ENCODE measurements at regions not wholly inside any gene's neighbourhood (a gene's known extent, or its start where the extent isn't known, plus 50 kb on each side); places are given as distances from the start of the nearest gene placed in this dataset.
"Not testable (repeated sequence)": the region's sequence is repeated elsewhere in the genome, so short reads cannot be mapped to it uniquely, and the experiment has no call there.

- no peak for TF ChIP-seq CTCF (IDR thresholded peaks at IDR 0.05)
- TF ChIP-seq EP300 (IDR thresholded peaks at IDR 0.05) = no peak
- no peak for TF ChIP-seq POLR2AphosphoS5 (IDR thresholded peaks at IDR 0.05)
- no peak for TF ChIP-seq POLR2A (IDR thresholded peaks at IDR 0.05)
- no peaks in the 10 kb centered on the region for H3K9me3 ChIP-seq
- no peaks in the 10 kb centered on the region for H3K27me3 ChIP-seq
- DNase-seq = no peak
- peaks cover 0 to 15% (median 2%) of the 10 kb centered on the region in 4 donors for H3K4me1 ChIP-seq
- H3K27ac ChIP-seq = no peak overlapping the region
- intact Hi-C loops (cut with DNase I; ENCODE audit: low total_unique reads) = no loop called here
- WGBS, 5 donors = 62 to 78% (median 69%) methylated on average over 14 of the region's 14 CpGs
- no peaks in the 10 kb centered on the region for H3K36me3 ChIP-seq
- no peak overlapping the region for H3K4me3 ChIP-seq
Observed at GRCh38 chr2:204143216-204144014, 206.9 kb downstream of the ICOS start.

- no peaks in the 10 kb centered on the region for H3K36me3 ChIP-seq
- WGBS, 5 donors = 83 to 98% (median 95%) methylated on average over 3 of the region's 3 CpGs
- no peak for DNase-seq
- H3K27ac ChIP-seq = no peak overlapping the region
- H3K4me3 ChIP-seq = no peak overlapping the region
- no peaks in the 10 kb centered on the region for H3K9me3 ChIP-seq
- no peaks in the 10 kb centered on the region for H3K27me3 ChIP-seq
- intact Hi-C loops (cut with DNase I; ENCODE audit: low total_unique reads) = no loop called here
- TF ChIP-seq CTCF (IDR thresholded peaks at IDR 0.05) = no peak
- TF ChIP-seq POLR2AphosphoS5 (IDR thresholded peaks at IDR 0.05) = no peak
- TF ChIP-seq POLR2A (IDR thresholded peaks at IDR 0.05) = no peak
- TF ChIP-seq EP300 (IDR thresholded peaks at IDR 0.05) = no peak
- peaks cover 0 to 15% (median 2%) of the 10 kb centered on the region in 4 donors for H3K4me1 ChIP-seq
Observed at GRCh38 chr2:204144492-204144891, 207.9 kb downstream of the ICOS start.

- intact Hi-C loops (cut with DNase I; ENCODE audit: low total_unique reads) = no loop called here
- Histone ChIP-seq H3K4me1 (peaks cover 0 to 15% (median 2%) of the 10 kb centered on the region in 4 donors), H3K4me3 (peak overlapping the region; percentile 30 to 44 (median 40)), H3K9me3 (no peaks in the 10 kb centered on the region), H3K36me3 (no peaks in the 10 kb centered on the region), H3K27ac (peak overlapping the region in 4 of 5 donors; percentile 17 to 51 (median 29)), H3K27me3 (no peaks in the 10 kb centered on the region)
- TF ChIP-seq POLR2A (IDR thresholded peaks at IDR 0.05) = no peak
- no peak for TF ChIP-seq POLR2AphosphoS5 (IDR thresholded peaks at IDR 0.05)
- peak in 5 of 7 experiments; percentile 58 to 92 (median 83) for TF ChIP-seq CTCF (IDR thresholded peaks at IDR 0.05)
- no peak for TF ChIP-seq EP300 (IDR thresholded peaks at IDR 0.05)
- WGBS, 5 donors = 4 to 11% (median 5%) methylated on average over 13 of the region's 13 CpGs
- DNase-seq = peak; percentile 81 to 92
Observed at GRCh38 chr2:204145263-204145751, 208.7 kb downstream of the ICOS start.

- no peaks in the 10 kb centered on the region for H3K36me3 ChIP-seq
- TF ChIP-seq POLR2A (IDR thresholded peaks at IDR 0.05) = no peak
- TF ChIP-seq CTCF (IDR thresholded peaks at IDR 0.05) = no peak
- no peak for TF ChIP-seq EP300 (IDR thresholded peaks at IDR 0.05)
- H3K27ac ChIP-seq = peak overlapping the region in 4 of 5 donors; percentile 17 to 51 (median 29)
- intact Hi-C loops (cut with DNase I; ENCODE audit: low total_unique reads) = no loop called here
- no peaks in the 10 kb centered on the region for H3K27me3 ChIP-seq
- peak in 1 of 2 donors; percentile 25 for DNase-seq
- WGBS, 5 donors = 11 to 35% (median 15%) methylated on average over 8 of the region's 8 CpGs
- H3K4me3 ChIP-seq = peak overlapping the region; percentile 30 to 44 (median 40)
- no peaks in the 10 kb centered on the region for H3K9me3 ChIP-seq
- H3K4me1 ChIP-seq = peaks cover 0 to 15% (median 2%) of the 10 kb centered on the region in 4 donors
Observed at GRCh38 chr2:204145791-204146190, 209.2 kb downstream of the ICOS start.

- 92 to 98% (median 95%) methylated on average over 2 of the region's 2 CpGs for WGBS, 5 donors
- H3K36me3 ChIP-seq; H3K9me3 ChIP-seq; H3K27me3 ChIP-seq; H3K4me3 ChIP-seq; DNase-seq; H3K27ac ChIP-seq; intact Hi-C loops (cut with DNase I; ENCODE audit: low total_unique reads): not testable (repeated sequence)
- peaks cover 0 to 15% (median 2%) of the 10 kb centered on the region in 4 donors for H3K4me1 ChIP-seq
Observed at GRCh38 chr2:204147040-204147439, 210.5 kb downstream of the ICOS start.

Measured in stomach (tissue), 8 donors.